ENCODE measurements at regions not wholly inside any gene's neighbourhood (a gene's known extent, or its start where the extent isn't known, plus 50 kb on each side); places are given as distances from the start of the nearest gene placed in this dataset.
"Not testable (repeated sequence)": the region's sequence is repeated elsewhere in the genome, so short reads cannot be mapped to it uniquely, and the experiment has no call there.

- no peak for DNase-seq
These were observed 502.2 kb upstream of the OLFM3 start for GRCh38 chr1:102498929-102499328.

GRCh38 chr1:102497810-102498209 lies 501.1 kb upstream of the OLFM3 start:
- DNase-seq: not testable (repeated sequence)

- no peak for DNase-seq
These were observed 475.8 kb upstream of the OLFM3 start for GRCh38 chr1:102472520-102472919.

GRCh38 chr1:102470767-102471166 lies 474.0 kb upstream of the OLFM3 start:
- DNase-seq: no peak

GRCh38 chr1:102466487-102466886 lies 469.8 kb upstream of the OLFM3 start:
- DNase-seq: no peak

- DNase-seq: no peak
These were observed 466.6 kb upstream of the OLFM3 start for GRCh38 chr1:102463328-102463727.

GRCh38 chr1:102442317-102442716 lies 445.6 kb upstream of the OLFM3 start:
- DNase-seq: not testable (repeated sequence)

GRCh38 chr1:102435483-102435882 lies 438.8 kb upstream of the OLFM3 start:
- no peak for DNase-seq

- peak in 1 of 2 donors; percentile 1 for DNase-seq
These were observed 437.7 kb upstream of the OLFM3 start for GRCh38 chr1:102434421-102434820.

GRCh38 chr1:102431253-102431652 lies 434.5 kb upstream of the OLFM3 start:
- DNase-seq: no peak

GRCh38 chr1:102420034-102420433 lies 423.3 kb upstream of the OLFM3 start:
- DNase-seq: no peak
